IMR-90 (cell line): ENCODE measurements at regions not wholly inside any gene's neighbourhood (a gene's known extent, or its start where the extent isn't known, plus 50 kb on each side); places are given as distances from the start of the nearest gene placed in this dataset.

Experiments
- BHLHE40 ChIP-seq: fragments of 150-350 bp; IDR thresholded peaks from 2 replicates; pipeline ENCODE4 v1.6.1; 2016; ENCODE audit warnings: mild to moderate bottlenecking, low read depth, low read length
- CEBPB ChIP-seq: IDR thresholded peaks from 2 replicates; pipeline ENCODE4 v1.6.1; 2012; ENCODE audit warnings: low read depth, low read length, improper control_type of control experiment
- MXI1 ChIP-seq: IDR thresholded peaks from 2 replicates; pipeline ENCODE4 v1.6.1; 2012; ENCODE audit warnings: low read depth, mild to moderate bottlenecking, low read length, moderate library complexity, borderline replicate concordance
- POLR2A ChIP-seq: IDR thresholded peaks from 2 replicates; pipeline ENCODE4 v1.6.1; 2012; ENCODE audit warnings: mild to moderate bottlenecking, low read depth, low read length
- RAD21 ChIP-seq: IDR thresholded peaks from 2 replicates; pipeline ENCODE4 v1.6.1; 2012; ENCODE audit warnings: low read length, improper control_type of control experiment
- RCOR1 ChIP-seq: IDR thresholded peaks from 2 replicates; pipeline ENCODE4 v1.6.1; 2012; ENCODE audit warnings: mild to moderate bottlenecking, low read length, improper control_type of control experiment; ENCODE audit not compliant: insufficient replicate concordance
- TF ChIP-seq, protein P1 (sequence below): conservative IDR thresholded peaks from 2 replicates; pipeline ENCODE4 v1.5.1; 2012; ENCODE audit warnings: mild to moderate bottlenecking, low read depth, low read length, improper control_type of control experiment
- TF ChIP-seq, protein P2 (sequence below): fragments of 150-350 bp; IDR thresholded peaks from 2 replicates; pipeline ENCODE4 v1.6.1; 2017; ENCODE audit warnings: mild to moderate bottlenecking, antibody characterized with exemption, low read length, low read depth
- TF ChIP-seq, protein P3 (sequence below): fragments of 150-350 bp; IDR thresholded peaks from 2 replicates; pipeline ENCODE4 v1.6.1; 2016; ENCODE audit warnings: low read depth, mild to moderate bottlenecking, low read length, moderate library complexity, borderline replicate concordance

DNA sequence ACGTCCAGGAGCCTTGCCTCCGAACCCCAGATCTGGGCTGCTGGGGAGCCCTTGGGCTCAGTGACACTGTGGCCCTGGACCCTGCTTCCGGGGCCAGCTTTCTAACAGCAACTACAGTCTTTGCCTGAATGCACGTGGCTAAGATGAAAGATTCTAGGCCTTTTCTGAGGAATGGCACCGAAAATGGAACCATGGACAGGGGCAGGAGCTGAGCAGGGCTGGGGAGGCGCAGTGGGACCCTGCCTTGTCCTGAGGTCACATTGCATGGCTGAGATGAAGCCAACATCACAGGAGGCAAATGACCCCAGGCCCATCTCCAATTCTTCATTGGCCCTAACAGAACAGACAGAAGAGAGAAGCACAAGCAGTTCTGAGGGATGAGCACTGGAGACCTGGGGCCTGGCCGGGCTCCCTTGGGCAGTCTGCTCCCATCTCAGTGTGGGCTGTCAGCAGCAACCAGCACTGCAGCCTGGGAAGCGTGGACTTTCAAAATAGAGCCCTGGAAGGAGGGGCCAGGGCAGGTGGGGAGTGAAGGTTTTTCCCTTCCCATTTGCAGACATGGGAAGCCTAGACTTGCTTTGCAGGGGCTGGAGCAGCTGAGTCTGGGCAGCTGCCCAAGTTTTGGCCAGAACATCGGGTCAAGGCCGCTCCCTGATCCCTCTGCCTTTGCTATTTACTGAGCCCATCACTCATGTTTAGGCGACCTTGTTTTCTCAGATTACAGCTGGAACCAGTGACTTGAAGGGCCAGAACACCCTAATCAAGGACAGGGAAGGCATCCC lies 114.4 kb upstream of the TCERG1L start:
- TF ChIP-seq CEBPB (no peak), POLR2A (no peak), RAD21 (no peak), BHLHE40 (no peak), MXI1 (no peak), RCOR1 (no peak)
- TF ChIP-seq, protein P1, sequence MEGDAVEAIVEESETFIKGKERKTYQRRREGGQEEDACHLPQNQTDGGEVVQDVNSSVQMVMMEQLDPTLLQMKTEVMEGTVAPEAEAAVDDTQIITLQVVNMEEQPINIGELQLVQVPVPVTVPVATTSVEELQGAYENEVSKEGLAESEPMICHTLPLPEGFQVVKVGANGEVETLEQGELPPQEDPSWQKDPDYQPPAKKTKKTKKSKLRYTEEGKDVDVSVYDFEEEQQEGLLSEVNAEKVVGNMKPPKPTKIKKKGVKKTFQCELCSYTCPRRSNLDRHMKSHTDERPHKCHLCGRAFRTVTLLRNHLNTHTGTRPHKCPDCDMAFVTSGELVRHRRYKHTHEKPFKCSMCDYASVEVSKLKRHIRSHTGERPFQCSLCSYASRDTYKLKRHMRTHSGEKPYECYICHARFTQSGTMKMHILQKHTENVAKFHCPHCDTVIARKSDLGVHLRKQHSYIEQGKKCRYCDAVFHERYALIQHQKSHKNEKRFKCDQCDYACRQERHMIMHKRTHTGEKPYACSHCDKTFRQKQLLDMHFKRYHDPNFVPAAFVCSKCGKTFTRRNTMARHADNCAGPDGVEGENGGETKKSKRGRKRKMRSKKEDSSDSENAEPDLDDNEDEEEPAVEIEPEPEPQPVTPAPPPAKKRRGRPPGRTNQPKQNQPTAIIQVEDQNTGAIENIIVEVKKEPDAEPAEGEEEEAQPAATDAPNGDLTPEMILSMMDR: no peak
- TF ChIP-seq, protein P2, sequence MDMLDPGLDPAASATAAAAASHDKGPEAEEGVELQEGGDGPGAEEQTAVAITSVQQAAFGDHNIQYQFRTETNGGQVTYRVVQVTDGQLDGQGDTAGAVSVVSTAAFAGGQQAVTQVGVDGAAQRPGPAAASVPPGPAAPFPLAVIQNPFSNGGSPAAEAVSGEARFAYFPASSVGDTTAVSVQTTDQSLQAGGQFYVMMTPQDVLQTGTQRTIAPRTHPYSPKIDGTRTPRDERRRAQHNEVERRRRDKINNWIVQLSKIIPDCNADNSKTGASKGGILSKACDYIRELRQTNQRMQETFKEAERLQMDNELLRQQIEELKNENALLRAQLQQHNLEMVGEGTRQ: no peak
- TF ChIP-seq, protein P3, sequence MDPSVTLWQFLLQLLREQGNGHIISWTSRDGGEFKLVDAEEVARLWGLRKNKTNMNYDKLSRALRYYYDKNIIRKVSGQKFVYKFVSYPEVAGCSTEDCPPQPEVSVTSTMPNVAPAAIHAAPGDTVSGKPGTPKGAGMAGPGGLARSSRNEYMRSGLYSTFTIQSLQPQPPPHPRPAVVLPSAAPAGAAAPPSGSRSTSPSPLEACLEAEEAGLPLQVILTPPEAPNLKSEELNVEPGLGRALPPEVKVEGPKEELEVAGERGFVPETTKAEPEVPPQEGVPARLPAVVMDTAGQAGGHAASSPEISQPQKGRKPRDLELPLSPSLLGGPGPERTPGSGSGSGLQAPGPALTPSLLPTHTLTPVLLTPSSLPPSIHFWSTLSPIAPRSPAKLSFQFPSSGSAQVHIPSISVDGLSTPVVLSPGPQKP: no peak
